ENCODE measurements at regions not wholly inside any gene's neighbourhood (a gene's known extent, or its start where the extent isn't known, plus 50 kb on each side); places are given as distances from the start of the nearest gene placed in this dataset.

GRCh38 chr13:48159401-48159800 lies 64.5 kb upstream of the MED4 start:
- no peak for TF ChIP-seq YY1 (IDR thresholded peaks at IDR 0.05; ENCODE audit: insufficient read depth, insufficient read length)
- TF ChIP-seq ZNF274 (IDR thresholded peaks at IDR 0.05; ENCODE audit: low read depth, low read length): no peak
